Neuron (in vitro differentiated cells): ENCODE measurements at regions not wholly inside any gene's neighbourhood (a gene's known extent, or its start where the extent isn't known, plus 50 kb on each side); places are given as distances from the start of the nearest gene placed in this dataset.
A peak's percentile ranks its signal among the peaks of the same experiment; 100 is the strongest.
"Not testable (repeated sequence)": the region's sequence is repeated elsewhere in the genome, so short reads cannot be mapped to it uniquely, and the experiment has no call there.

Experiments used
- H2AFZ ChIP-seq: one replicate; pipeline ENCODE4 v1.6.1; 2013; ENCODE audit warnings: low read depth, mild to moderate bottlenecking, inconsistent platforms, low read length, moderate library complexity
- H3K27me3 ChIP-seq: one replicate; pipeline ENCODE4 v1.6.1; 2013; ENCODE audit warnings: low read length; ENCODE audit not compliant: insufficient read depth
- H3K36me3 ChIP-seq: one replicate; pipeline ENCODE4 v1.6.1; 2013; ENCODE audit warnings: low read length; ENCODE audit not compliant: insufficient read depth
- H3K4me1 ChIP-seq: one replicate; pipeline ENCODE4 v1.6.1; 2013; ENCODE audit warnings: low read length; ENCODE audit not compliant: insufficient read depth
- H3K4me3 ChIP-seq: 2 replicates; pipeline ENCODE4 v1.5.1; 2013; ENCODE audit warnings: mild to moderate bottlenecking, low read length, moderate library complexity
- H3K9me3 ChIP-seq: one replicate; pipeline ENCODE4 v1.6.1; 2013; ENCODE audit warnings: low read length

DNA sequence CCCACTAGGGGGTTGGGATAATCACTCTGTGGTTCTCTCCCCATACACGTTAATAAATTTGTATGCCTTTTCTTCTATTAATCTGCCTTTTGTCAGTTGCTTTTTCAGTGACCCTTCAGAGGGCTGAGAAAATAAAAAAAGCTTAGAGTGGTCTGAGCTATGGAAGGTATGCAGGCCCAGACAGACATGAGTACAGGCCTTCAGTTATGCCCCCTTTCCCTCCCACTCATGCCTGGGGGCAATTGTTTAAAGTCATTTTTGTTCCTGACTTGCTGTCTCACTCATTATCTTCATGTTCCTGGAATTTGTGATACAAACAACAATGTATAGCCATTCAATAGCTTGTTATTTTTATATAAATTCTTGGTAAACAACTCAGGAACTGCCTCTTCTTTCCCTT, 170.8 kb downstream of the AKR1D1 start:
- H3K4me1 ChIP-seq = peaks cover 23% of the 10 kb centered on the region

GRCh38 chr7:138247568-138248333, 171.5 kb downstream of the AKR1D1 start:
- Histone ChIP-seq H3K4me1 (peaks cover 23% of the 10 kb centered on the region), H3K27me3 (no peaks in the 10 kb centered on the region), H2AFZ (no peak overlapping the region), H3K36me3 (no peaks in the 10 kb centered on the region), H3K4me3 (no peak overlapping the region), H3K9me3 (peaks cover 2% of the 10 kb centered on the region)

More for the DNA sequence above, 170.8 kb downstream of the AKR1D1 start:
- H3K9me3 ChIP-seq = peaks cover 2% of the 10 kb centered on the region
- no peak overlapping the region for H3K4me3 ChIP-seq
- H3K36me3 ChIP-seq = no peaks in the 10 kb centered on the region
- no peaks in the 10 kb centered on the region for H3K27me3 ChIP-seq
- H2AFZ ChIP-seq = no peak overlapping the region

DNA sequence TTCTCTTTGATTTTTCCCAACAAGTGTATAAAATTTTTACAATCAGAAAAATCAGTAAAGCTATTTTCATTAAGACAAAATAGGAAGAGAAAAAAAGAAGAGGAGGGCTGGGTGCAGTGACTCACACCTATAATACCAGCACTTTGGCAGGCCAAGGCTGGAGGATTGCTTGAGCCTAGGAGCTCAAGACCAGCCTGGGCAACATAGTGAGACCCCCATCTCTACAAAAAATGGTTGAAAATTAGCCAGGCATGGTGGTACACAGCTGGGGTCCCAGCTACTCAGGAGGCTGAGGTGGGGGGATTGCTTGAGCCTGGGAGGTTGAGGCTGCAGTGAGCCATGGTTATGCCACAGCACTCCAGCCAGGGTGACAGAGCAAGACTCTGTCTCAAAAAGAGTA, 172.3 kb downstream of the AKR1D1 start:
- Histone ChIP-seq H3K4me1 (peaks cover 23% of the 10 kb centered on the region), H3K4me3 (no peak overlapping the region), H3K27me3 (no peaks in the 10 kb centered on the region), H3K36me3 (no peaks in the 10 kb centered on the region), H2AFZ (no peak overlapping the region), H3K9me3 (peaks cover 2% of the 10 kb centered on the region)

DNA sequence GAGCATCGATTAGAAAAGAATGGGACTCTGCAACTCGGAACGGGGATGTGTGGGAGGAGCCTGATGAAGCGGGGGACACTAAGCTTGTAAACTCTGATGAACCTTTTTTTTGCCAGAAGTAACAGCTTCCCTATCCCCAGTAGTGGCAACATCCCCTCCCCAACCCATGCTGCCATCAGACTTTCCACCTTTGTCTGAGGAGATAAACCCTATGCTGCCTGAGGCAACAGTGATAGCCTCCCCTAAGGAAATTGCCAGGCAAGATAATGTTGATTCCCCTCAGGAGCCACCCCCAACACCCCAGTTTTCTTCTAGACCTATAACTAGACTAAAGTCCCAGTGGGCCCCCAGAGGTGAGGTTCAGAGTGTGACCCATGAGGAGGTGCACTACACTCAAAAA, 173.7 kb downstream of the AKR1D1 start:
- H3K36me3 ChIP-seq = no peaks in the 10 kb centered on the region
- H3K4me1 ChIP-seq = peaks cover 16% of the 10 kb centered on the region
- no peak overlapping the region for H3K4me3 ChIP-seq
- peaks cover 2% of the 10 kb centered on the region for H3K9me3 ChIP-seq
- no peak overlapping the region for H2AFZ ChIP-seq
- no peaks in the 10 kb centered on the region for H3K27me3 ChIP-seq

- H3K27me3 ChIP-seq, H3K4me1 ChIP-seq, H3K36me3 ChIP-seq, H2AFZ ChIP-seq, H3K4me3 ChIP-seq, H3K9me3 ChIP-seq: not testable (repeated sequence)
Observed at GRCh38 chr7:138252666-138253065, 176.4 kb downstream of the AKR1D1 start.

GRCh38 chr7:138254444-138254843, 178.2 kb downstream of the AKR1D1 start:
- Histone ChIP-seq H3K9me3 (peaks cover 5% of the 10 kb centered on the region), H3K36me3 (no peaks in the 10 kb centered on the region), H2AFZ (no peak overlapping the region), H3K4me3 (no peak overlapping the region), H3K4me1 (peaks cover 5% of the 10 kb centered on the region), H3K27me3 (no peaks in the 10 kb centered on the region)

- Histone ChIP-seq H2AFZ (no peak overlapping the region), H3K4me3 (no peak overlapping the region), H3K4me1 (peaks cover 5% of the 10 kb centered on the region), H3K36me3 (no peaks in the 10 kb centered on the region), H3K27me3 (no peaks in the 10 kb centered on the region), H3K9me3 (peaks cover 5% of the 10 kb centered on the region)
Observed at GRCh38 chr7:138257459-138258196, 181.4 kb downstream of the AKR1D1 start.

DNA sequence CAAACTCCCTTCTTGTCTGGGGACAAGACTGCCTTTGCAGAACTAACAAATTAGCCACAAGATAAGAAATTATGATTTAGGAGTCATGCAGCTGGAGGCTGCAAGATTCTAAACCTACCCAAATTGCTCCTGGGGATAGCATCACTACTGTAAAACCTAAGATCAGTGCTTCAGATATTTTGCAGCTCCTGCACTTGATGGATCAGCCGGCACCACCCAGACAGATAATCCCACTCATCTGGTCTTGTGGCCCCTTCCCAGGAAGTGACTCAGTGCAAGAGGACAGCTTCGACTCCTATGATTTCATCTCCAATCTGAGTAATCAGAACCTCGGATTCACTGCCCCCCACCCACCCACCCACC, 181.9 kb downstream of the AKR1D1 start:
- Histone ChIP-seq H3K27me3 (no peaks in the 10 kb centered on the region), H3K9me3 (peaks cover 5% of the 10 kb centered on the region), H2AFZ (no peak overlapping the region), H3K4me1 (peaks cover 5% of the 10 kb centered on the region), H3K4me3 (no peak overlapping the region), H3K36me3 (no peaks in the 10 kb centered on the region)

- Histone ChIP-seq H3K36me3 (no peaks in the 10 kb centered on the region), H3K4me1 (peaks cover 5% of the 10 kb centered on the region), H3K27me3 (no peaks in the 10 kb centered on the region), H3K9me3 (peaks cover 5% of the 10 kb centered on the region), H3K4me3 (no peak overlapping the region), H2AFZ (peak overlapping the region; percentile 54)
Observed at GRCh38 chr7:138259675-138260074, 183.4 kb downstream of the AKR1D1 start.

DNA sequence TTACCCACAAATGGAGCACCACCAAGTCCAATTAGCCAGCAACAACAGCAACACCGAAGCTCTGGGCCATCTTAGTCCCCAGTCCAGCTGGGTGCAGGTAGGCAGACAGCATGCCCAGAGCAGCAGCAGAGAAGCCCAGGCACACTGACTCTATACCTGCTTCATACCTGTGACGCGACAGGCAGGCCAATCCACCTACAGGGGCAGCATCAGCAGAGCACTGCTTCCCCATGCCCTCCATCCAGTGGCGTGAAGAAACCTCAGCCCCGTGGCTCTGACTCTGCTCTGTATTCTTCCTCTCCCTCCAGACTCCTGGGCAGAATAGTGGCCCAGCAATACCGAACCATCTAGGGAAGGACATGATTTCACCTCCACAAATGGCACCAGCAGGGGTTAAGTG, 191.7 kb downstream of the AKR1D1 start:
- Histone ChIP-seq H3K36me3 (no peaks in the 10 kb centered on the region), H3K27me3 (no peaks in the 10 kb centered on the region), H3K9me3 (no peaks in the 10 kb centered on the region), H3K4me3 (no peak overlapping the region), H3K4me1 (no peaks in the 10 kb centered on the region), H2AFZ (no peak overlapping the region)

DNA sequence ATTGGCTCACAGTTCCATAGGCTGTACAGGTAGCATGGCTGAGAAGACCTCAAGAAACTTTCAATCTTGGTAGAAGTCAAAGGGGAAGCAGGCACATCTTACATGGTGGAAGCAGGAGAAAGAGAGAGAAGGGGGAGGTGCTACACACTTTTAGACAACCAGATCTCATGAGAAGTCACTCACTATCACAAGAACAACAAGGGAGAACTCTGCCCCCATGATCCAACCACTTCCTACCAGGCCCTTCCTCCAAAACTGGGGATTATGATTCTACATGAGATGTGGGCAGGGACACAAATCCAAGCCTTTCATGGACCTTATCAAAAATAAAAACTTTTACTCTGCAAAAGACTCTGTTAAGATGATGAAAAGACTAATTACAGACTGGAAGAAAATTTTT, 183.2 kb upstream of the TRIM24 start:
- no peaks in the 10 kb centered on the region for H3K36me3 ChIP-seq
- H3K4me1 ChIP-seq = no peaks in the 10 kb centered on the region
- no peak overlapping the region for H2AFZ ChIP-seq
- H3K27me3 ChIP-seq = no peaks in the 10 kb centered on the region
- H3K9me3 ChIP-seq = peaks cover 2% of the 10 kb centered on the region
- no peak overlapping the region for H3K4me3 ChIP-seq

GRCh38 chr7:138278601-138279000, 181.5 kb upstream of the TRIM24 start:
- Histone ChIP-seq H3K27me3 (no peaks in the 10 kb centered on the region), H3K4me3 (no peak overlapping the region), H3K36me3 (no peaks in the 10 kb centered on the region), H2AFZ (no peak overlapping the region), H3K9me3 (peaks cover 2% of the 10 kb centered on the region), H3K4me1 (no peaks in the 10 kb centered on the region)

GRCh38 chr7:138282997-138283396, 177.1 kb upstream of the TRIM24 start:
- H3K9me3 ChIP-seq = no peaks in the 10 kb centered on the region
- H3K36me3 ChIP-seq = no peaks in the 10 kb centered on the region
- H3K4me3 ChIP-seq = no peak overlapping the region
- H3K4me1 ChIP-seq = no peaks in the 10 kb centered on the region
- H3K27me3 ChIP-seq = no peaks in the 10 kb centered on the region
- H2AFZ ChIP-seq = no peak overlapping the region
